Stomach (tissue), 8 donors: ENCODE measurements at regions not wholly inside any gene's neighbourhood (a gene's known extent, or its start where the extent isn't known, plus 50 kb on each side); places are given as distances from the start of the nearest gene placed in this dataset.

ENCODE experiments used
- DNase-seq, 2 donors: peaks; one replicate each; pipeline versions ENCODE4 v3.0.0 to v3.0.0-alpha.2; 2013 to 2019
- H3K27ac ChIP-seq, 5 donors: fragments of 200-600 bp in 4 of 5; sonication (generic) in 4 of 5; one replicate each; pipeline ENCODE4 v1.5.1; 2013 to 2019; ENCODE audit warnings: mild to moderate bottlenecking in 1 of 5, moderate library complexity in 1 of 5
- H3K27me3 ChIP-seq, 3 donors: fragments of 200-600 bp; sonication (generic); one replicate each; pipeline ENCODE4 v1.5.1; 2017 to 2019; ENCODE audit warnings: mixed run types in 1 of 3
- H3K36me3 ChIP-seq, 4 donors: fragments of 200-600 bp; sonication (generic); 1 replicate in 3 of 4; 2 replicates in 1 of 4; pipeline ENCODE4 v1.5.1; 2016 to 2019
- H3K4me1 ChIP-seq, 4 donors: fragments of 200-600 bp; sonication (generic); one replicate each; pipeline ENCODE4 v1.5.1; 2016 to 2019
- H3K4me3 ChIP-seq, 4 donors: fragments of 200-600 bp; sonication (generic) in 3 of 4; one replicate each; pipeline ENCODE4 v1.5.1; 2016 to 2019; ENCODE audit warnings: mild to moderate bottlenecking in 1 of 4
- H3K9me3 ChIP-seq, 4 donors: fragments of 200-600 bp; sonication (generic); one replicate each; pipeline ENCODE4 v1.5.1; 2016 to 2019
- EP300 ChIP-seq: sonication (generic); formaldehyde crosslinking; IDR thresholded peaks from one replicate; pipeline ENCODE4 v1.6.1; 2017; ENCODE audit warnings: antibody characterized with exemption
- POLR2A ChIP-seq, 4 donors: fragments of 450-650 bp; IDR thresholded peaks; one replicate each; pipeline ENCODE4 v1.6.1; 2016; ENCODE audit warnings: antibody characterized with exemption in 4 of 4, control low read depth in 2 of 4, mild to moderate bottlenecking in 1 of 4, moderate library complexity in 1 of 4
- POLR2AphosphoS5 ChIP-seq, 3 donors: sonication (generic); formaldehyde crosslinking; IDR thresholded peaks; one replicate each; pipeline ENCODE4 v1.6.1; 2016; ENCODE audit warnings: antibody characterized with exemption in 3 of 3
- WGBS, 5 donors: extraction: QIAGEN DNeasy Blood & Tissue Kit in 3 of 5; methylation state at CpG; one replicate each; pipeline versions ENCODE4 v1.1.5 to v1.1.7; 2013 to 2018; 5-methylcytosine and 5-hydroxymethylcytosine counted together
- intact Hi-C: fragments of 100-400 bp; cut with DNase I; formaldehyde crosslinking; loops from one replicate; pipeline ENCODE4 v1.15.1; 2023; ENCODE audit warnings: low total_unique reads
- TF ChIP-seq, protein P1 (sequence below), 7 experiments: fragments of 450-650 bp in 4 of 7; fragments of 200-600 bp in 3 of 7; sonication (generic) in 3 of 7; IDR thresholded peaks; one replicate each; pipeline ENCODE4 v1.5.1; 2016 to 2019; ENCODE audit warnings: antibody characterized with exemption in 7 of 7, control low read depth in 2 of 7, mild to moderate bottlenecking in 1 of 7
- donor health status: healthy with polysubstance abuse.
- donor health status: Bipolar disorder and iron deficiency.
- donor health status: healthy.

GRCh38 chr16:17986991-17987390, 349.5 kb downstream of the NPIPA8 start:
- no peak overlapping the region for H3K4me3 ChIP-seq
- H3K9me3 ChIP-seq, result no peaks in the 10 kb centered on the region
- WGBS, 5 donors, result 90 to 95% (median 91%) methylated on average over 5 of the region's 5 CpGs
- H3K27me3 ChIP-seq, result no peaks in the 10 kb centered on the region
- TF ChIP-seq POLR2AphosphoS5 (IDR thresholded peaks at IDR 0.05) (no peak), POLR2A (IDR thresholded peaks at IDR 0.05) (no peak), EP300 (no peak)
- TF ChIP-seq, protein P1, sequence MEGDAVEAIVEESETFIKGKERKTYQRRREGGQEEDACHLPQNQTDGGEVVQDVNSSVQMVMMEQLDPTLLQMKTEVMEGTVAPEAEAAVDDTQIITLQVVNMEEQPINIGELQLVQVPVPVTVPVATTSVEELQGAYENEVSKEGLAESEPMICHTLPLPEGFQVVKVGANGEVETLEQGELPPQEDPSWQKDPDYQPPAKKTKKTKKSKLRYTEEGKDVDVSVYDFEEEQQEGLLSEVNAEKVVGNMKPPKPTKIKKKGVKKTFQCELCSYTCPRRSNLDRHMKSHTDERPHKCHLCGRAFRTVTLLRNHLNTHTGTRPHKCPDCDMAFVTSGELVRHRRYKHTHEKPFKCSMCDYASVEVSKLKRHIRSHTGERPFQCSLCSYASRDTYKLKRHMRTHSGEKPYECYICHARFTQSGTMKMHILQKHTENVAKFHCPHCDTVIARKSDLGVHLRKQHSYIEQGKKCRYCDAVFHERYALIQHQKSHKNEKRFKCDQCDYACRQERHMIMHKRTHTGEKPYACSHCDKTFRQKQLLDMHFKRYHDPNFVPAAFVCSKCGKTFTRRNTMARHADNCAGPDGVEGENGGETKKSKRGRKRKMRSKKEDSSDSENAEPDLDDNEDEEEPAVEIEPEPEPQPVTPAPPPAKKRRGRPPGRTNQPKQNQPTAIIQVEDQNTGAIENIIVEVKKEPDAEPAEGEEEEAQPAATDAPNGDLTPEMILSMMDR (IDR thresholded peaks at IDR 0.05), result no peak
- no peaks in the 10 kb centered on the region for H3K36me3 ChIP-seq
- DNase-seq, result no peak
- no peaks in the 10 kb centered on the region for H3K4me1 ChIP-seq
- no peak overlapping the region for H3K27ac ChIP-seq
- intact Hi-C loops, result no loop called here

- 78 to 86% (median 82%) methylated on average over 8 of the region's 8 CpGs for WGBS, 5 donors
- Histone ChIP-seq H3K4me3 (no peak overlapping the region), H3K27me3 (no peaks in the 10 kb centered on the region), H3K36me3 (no peaks in the 10 kb centered on the region), H3K9me3 (no peaks in the 10 kb centered on the region), H3K27ac (no peak overlapping the region), H3K4me1 (no peaks in the 10 kb centered on the region)
- no peak for TF ChIP-seq POLR2A (IDR thresholded peaks at IDR 0.05)
- no peak for TF ChIP-seq POLR2AphosphoS5 (IDR thresholded peaks at IDR 0.05)
- TF ChIP-seq EP300, result no peak
- TF ChIP-seq, protein P1 (IDR thresholded peaks at IDR 0.05), result no peak
- intact Hi-C loops, result no loop called here
- peak in 1 of 2 donors; percentile 30 for DNase-seq
These were observed 351.7 kb downstream of the NPIPA8 start for GRCh38 chr16:17984810-17985209.

DNA sequence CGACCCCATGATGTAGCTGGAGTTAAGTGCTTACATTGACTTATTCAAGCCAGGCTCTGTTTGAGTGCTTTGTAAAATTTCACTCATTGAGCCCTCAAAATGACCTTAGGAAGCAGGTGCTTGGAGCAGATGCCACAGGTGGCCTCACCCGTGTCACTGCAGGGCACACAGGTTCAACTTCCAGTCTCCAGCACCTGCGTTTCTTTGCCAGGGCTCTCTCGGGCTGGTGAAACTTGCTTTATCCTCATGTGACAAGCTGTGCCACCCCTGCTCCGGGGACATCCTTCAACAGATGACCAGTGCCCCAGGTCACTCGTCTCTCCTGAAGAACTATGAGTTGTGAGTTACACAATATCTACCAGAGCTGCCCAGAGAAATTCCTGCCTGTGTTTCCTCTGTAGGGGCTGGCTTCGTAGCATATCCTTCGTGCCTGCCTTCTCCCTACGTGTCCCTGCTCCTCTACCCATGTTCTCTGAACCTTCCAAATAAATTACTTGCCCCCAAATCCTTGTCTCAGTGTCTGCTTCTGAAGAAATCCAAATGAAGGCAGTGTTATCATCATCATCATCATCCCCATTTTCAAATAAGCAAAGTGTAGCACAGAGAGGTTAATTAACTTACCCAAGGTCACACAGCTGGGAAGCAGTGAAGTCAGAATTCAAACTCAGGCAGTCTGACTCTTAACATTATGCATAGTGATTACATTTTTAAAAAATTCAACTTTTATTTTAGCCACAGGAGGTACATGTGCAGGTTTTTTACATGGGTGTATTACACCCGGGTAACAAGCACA, 352.5 kb downstream of the NPIPA8 start:
- no peak for DNase-seq
- H3K36me3 ChIP-seq, result no peaks in the 10 kb centered on the region
- no peaks in the 10 kb centered on the region for H3K27me3 ChIP-seq
- 76 to 82% (median 80%) methylated on average over 10 of the region's 10 CpGs for WGBS, 5 donors
- intact Hi-C loops, result no loop called here
- TF ChIP-seq, protein P1 (IDR thresholded peaks at IDR 0.05), result no peak
- no peak for TF ChIP-seq EP300
- no peak for TF ChIP-seq POLR2A (IDR thresholded peaks at IDR 0.05)
- TF ChIP-seq POLR2AphosphoS5 (IDR thresholded peaks at IDR 0.05), result no peak
- H3K9me3 ChIP-seq, result no peaks in the 10 kb centered on the region
- no peak overlapping the region for H3K27ac ChIP-seq
- H3K4me1 ChIP-seq, result no peaks in the 10 kb centered on the region
- no peak overlapping the region for H3K4me3 ChIP-seq

- no peak for DNase-seq
- WGBS, 5 donors, result 62 to 80% (median 66%) methylated on average over 2 of the region's 2 CpGs
- no peaks in the 10 kb centered on the region for H3K4me1 ChIP-seq
- H3K9me3 ChIP-seq, result peaks cover 0 to 5% (median 0%) of the 10 kb centered on the region in 4 donors
- H3K27me3 ChIP-seq, result no peaks in the 10 kb centered on the region
- no peak overlapping the region for H3K4me3 ChIP-seq
- no peak for TF ChIP-seq POLR2A (IDR thresholded peaks at IDR 0.05)
- no peak for TF ChIP-seq POLR2AphosphoS5 (IDR thresholded peaks at IDR 0.05)
- intact Hi-C loops, result no loop called here
- no peaks in the 10 kb centered on the region for H3K36me3 ChIP-seq
- H3K27ac ChIP-seq, result no peak overlapping the region
These were observed 353.4 kb downstream of the NPIPA8 start for GRCh38 chr16:17983114-17983513.

- H3K27ac ChIP-seq, result no peak overlapping the region
- no peak for DNase-seq
- H3K4me1 ChIP-seq, result no peaks in the 10 kb centered on the region
- WGBS, 5 donors, result 84 to 92% (median 89%) methylated on average over 6 of the region's 6 CpGs
- peaks cover 0 to 6% (median 0%) of the 10 kb centered on the region in 4 donors for H3K9me3 ChIP-seq
- H3K36me3 ChIP-seq, result no peaks in the 10 kb centered on the region
- intact Hi-C loops, result no loop called here
- no peak overlapping the region for H3K4me3 ChIP-seq
- TF ChIP-seq POLR2A (IDR thresholded peaks at IDR 0.05) (no peak), POLR2AphosphoS5 (IDR thresholded peaks at IDR 0.05) (no peak), EP300 (no peak)
- TF ChIP-seq, protein P1 (IDR thresholded peaks at IDR 0.05), result no peak
- H3K27me3 ChIP-seq, result no peaks in the 10 kb centered on the region
These were observed 359.3 kb downstream of the NPIPA8 start for GRCh38 chr16:17977260-17977659.
